GM12874 (cell line): ENCODE measurements at regions not wholly inside any gene's neighbourhood (a gene's known extent, or its start where the extent isn't known, plus 50 kb on each side); places are given as distances from the start of the nearest gene placed in this dataset.

Experiments used
- CTCF ChIP-seq: IDR thresholded peaks from 2 replicates; pipeline ENCODE4 v1.5.1; 2011; ENCODE audit warnings: low read depth, mild to moderate bottlenecking, control low read depth, low read length, moderate library complexity; ENCODE audit not compliant: insufficient read depth

GRCh38 chr9:80554301-80554700 is 982.5 kb downstream of the TLE4 start:
- TF ChIP-seq CTCF = no peak

DNA sequence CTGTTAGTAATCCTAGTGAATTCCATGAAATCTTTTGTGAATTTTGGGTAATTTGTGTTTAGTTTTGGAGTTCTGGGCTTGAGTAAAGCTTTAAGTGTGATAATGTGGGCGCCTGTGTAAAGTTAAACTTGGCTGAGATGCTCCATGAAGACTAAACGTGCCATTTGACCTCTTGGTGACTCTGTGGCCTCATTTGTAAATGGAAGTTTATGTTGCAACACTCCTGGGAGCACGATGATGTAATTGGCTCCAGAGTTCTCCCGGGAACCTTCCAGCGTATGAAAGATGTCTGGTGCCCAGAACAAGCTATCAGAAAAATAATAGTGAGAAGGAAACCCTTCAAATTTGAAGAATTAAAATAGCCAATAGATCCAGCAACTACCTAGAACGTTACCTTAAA is 981.2 kb downstream of the TLE4 start:
- TF ChIP-seq CTCF = no peak

GRCh38 chr9:80550181-80550580 is 978.4 kb downstream of the TLE4 start:
- TF ChIP-seq CTCF = no peak

DNA sequence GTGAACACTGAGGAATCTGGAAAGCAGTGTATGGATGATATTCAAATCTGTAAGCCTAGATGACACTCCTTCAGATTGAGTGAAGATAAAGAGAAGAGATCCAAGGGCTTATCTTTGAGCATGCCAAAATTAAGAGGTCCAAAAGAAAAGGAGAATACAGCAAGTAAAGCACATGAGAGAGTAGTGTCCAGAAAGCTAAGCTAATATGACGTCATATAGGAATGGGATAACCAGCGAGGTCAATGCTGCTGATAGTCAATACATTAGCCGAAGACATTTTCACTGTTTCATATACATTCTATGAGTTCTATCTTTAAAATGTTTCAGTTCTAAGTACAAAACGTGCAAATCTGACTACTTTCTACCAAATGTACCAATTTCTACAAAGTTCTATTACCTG is 975.8 kb downstream of the TLE4 start:
- no peak for TF ChIP-seq CTCF

DNA sequence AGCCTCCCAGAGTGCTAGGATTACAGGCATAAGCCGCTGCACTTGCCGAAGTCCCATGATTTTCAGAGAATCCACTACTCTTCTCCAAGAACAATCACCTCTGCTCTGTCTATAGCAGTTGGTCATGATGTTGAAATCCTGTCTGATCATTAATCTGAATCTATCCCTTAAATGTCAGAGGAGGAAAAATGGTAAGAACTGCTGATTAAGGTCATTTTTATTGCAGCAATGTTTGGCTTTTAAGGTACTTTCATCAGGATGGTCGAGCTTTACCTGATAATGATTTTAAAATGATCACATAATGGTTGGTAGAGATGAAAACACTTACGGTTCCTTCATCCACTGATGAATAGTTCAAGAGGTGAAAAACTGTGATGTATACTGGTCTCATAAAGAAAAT is 968.6 kb downstream of the TLE4 start:
- no peak for TF ChIP-seq CTCF

DNA sequence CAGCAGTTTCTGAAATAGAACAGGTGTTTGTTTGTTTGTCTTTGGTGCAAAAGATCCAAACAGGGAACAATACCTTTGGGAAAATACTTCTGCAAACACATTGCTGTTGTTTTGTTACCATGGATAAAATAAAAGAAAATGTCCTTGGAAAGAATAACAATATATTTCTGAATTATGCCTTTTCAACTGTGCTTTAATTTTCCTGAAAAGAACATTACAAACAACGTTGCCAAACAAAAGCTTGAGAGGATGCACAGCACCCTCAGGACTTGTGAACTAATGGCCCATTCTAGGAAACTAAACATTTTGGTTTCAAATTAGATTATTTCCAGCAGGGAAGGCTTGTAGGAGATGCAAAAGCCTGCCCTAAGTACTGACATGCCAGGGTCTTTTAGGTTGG is 967.2 kb downstream of the TLE4 start:
- no peak for TF ChIP-seq CTCF

DNA sequence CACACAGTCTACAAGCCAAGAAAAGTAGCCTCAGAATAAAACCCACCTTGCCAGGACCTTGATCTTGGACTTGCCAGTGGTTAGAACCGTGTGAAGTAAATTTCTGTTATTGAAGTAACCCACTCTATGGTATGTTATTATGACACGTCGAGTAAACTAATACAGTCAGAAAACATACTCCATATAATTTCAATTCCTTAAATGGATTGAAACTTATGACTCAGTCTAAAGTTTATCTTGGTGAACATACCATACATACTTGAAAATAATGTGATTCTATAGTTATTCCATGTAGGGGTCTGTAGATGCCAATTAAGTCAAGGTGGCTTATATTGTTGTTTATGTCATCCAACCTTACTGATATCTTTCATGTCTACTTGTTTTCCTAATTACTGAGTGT is 950.7 kb downstream of the TLE4 start:
- TF ChIP-seq CTCF = no peak

- no peak for TF ChIP-seq CTCF
Observed at GRCh38 chr9:80521151-80521550, 949.4 kb downstream of the TLE4 start.
